ENCODE measurements at regions not wholly inside any gene's neighbourhood (a gene's known extent, or its start where the extent isn't known, plus 50 kb on each side); places are given as distances from the start of the nearest gene placed in this dataset.

DNA sequence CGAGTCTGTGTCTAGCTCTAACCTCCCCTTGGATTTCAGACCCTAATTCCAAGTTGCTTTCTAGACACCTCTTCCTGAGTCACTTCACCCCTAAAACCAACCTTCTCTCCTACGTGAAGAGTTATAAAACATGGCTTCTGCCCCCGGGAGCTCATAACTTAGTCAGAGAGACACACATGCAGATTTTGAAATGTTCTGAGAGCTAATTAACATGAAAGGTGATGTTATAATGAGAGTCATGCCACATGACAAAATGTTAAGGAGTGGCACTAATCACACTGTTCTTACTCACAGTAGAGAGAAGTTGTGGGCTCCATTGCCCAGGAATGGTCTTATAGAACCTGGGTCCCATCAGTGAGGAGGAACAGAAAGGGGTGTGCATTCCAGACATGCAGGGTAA is 117.1 kb downstream of the LRIG2 start:
- TF ChIP-seq, protein P1, sequence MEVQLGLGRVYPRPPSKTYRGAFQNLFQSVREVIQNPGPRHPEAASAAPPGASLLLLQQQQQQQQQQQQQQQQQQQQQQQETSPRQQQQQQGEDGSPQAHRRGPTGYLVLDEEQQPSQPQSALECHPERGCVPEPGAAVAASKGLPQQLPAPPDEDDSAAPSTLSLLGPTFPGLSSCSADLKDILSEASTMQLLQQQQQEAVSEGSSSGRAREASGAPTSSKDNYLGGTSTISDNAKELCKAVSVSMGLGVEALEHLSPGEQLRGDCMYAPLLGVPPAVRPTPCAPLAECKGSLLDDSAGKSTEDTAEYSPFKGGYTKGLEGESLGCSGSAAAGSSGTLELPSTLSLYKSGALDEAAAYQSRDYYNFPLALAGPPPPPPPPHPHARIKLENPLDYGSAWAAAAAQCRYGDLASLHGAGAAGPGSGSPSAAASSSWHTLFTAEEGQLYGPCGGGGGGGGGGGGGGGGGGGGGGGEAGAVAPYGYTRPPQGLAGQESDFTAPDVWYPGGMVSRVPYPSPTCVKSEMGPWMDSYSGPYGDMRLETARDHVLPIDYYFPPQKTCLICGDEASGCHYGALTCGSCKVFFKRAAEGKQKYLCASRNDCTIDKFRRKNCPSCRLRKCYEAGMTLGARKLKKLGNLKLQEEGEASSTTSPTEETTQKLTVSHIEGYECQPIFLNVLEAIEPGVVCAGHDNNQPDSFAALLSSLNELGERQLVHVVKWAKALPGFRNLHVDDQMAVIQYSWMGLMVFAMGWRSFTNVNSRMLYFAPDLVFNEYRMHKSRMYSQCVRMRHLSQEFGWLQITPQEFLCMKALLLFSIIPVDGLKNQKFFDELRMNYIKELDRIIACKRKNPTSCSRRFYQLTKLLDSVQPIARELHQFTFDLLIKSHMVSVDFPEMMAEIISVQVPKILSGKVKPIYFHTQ (CRISPR knock-in tag; IDR thresholded peaks at IDR 0.05), result no peak
- TF ChIP-seq CTCF (IDR thresholded peaks at IDR 0.05), result no peak
- TF ChIP-seq ZNF512 (CRISPR knock-in tag; IDR thresholded peaks at IDR 0.05; ENCODE audit: borderline replicate concordance), result no peak
- no peak for TF ChIP-seq ZNF121 (CRISPR knock-in tag; IDR thresholded peaks at IDR 0.05)
- TF ChIP-seq, protein P2, sequence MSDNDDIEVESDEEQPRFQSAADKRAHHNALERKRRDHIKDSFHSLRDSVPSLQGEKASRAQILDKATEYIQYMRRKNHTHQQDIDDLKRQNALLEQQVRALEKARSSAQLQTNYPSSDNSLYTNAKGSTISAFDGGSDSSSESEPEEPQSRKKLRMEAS (CRISPR knock-in tag; IDR thresholded peaks at IDR 0.05), result no peak
- TF ChIP-seq, protein P3, sequence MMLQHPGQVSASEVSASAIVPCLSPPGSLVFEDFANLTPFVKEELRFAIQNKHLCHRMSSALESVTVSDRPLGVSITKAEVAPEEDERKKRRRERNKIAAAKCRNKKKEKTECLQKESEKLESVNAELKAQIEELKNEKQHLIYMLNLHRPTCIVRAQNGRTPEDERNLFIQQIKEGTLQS (CRISPR knock-in tag; conservative IDR thresholded peaks at IDR 0.05), result no peak
- TF ChIP-seq NFE2L1 (CRISPR knock-in tag; IDR thresholded peaks at IDR 0.05), result no peak
- no peak for TF ChIP-seq RORB (CRISPR knock-in tag; IDR thresholded peaks at IDR 0.05)
- TF ChIP-seq SMAD4 (CRISPR knock-in tag; IDR thresholded peaks at IDR 0.05), result no peak

Data from WTC11 (cell line).